SK-N-MC (cell line): ENCODE measurements at regions not wholly inside any gene's neighbourhood (a gene's known extent, or its start where the extent isn't known, plus 50 kb on each side); places are given as distances from the start of the nearest gene placed in this dataset.
A peak's percentile ranks its signal among the peaks of the same experiment; 100 is the strongest.
"Not testable (repeated sequence)": the region's sequence is repeated elsewhere in the genome, so short reads cannot be mapped to it uniquely, and the experiment has no call there.

Experiments used
- DNase-seq: peaks from one replicate; pipeline ENCODE4 v3.0.0-alpha.2; 2011; ENCODE audit warnings: low read depth, low spot score
- H3K27ac ChIP-seq: fragments of 200-600 bp; sonication (generic); 2 replicates; pipeline ENCODE4 v1.5.1; 2016; ENCODE audit warnings: mixed run types
- H3K36me3 ChIP-seq: fragments of 200-600 bp; sonication (generic); 2 replicates; pipeline ENCODE4 v1.6.1; 2017; ENCODE audit warnings: antibody characterized with exemption, low read length, mixed read lengths; ENCODE audit not compliant: insufficient read depth
- H3K4me3 ChIP-seq: fragments of 200-600 bp; sonication (generic); 2 replicates; pipeline ENCODE4 v1.5.1; 2016
- H3K9ac ChIP-seq: fragments of 200-600 bp; sonication (generic); 2 replicates; pipeline ENCODE4 v1.8.0; 2017; ENCODE audit warnings: mixed run types, mixed read lengths; ENCODE audit not compliant: insufficient read length
- H3K9me3 ChIP-seq: fragments of 200-600 bp; sonication (generic); 2 replicates; pipeline ENCODE4 v1.6.1; 2017; ENCODE audit warnings: low read depth, mild to moderate bottlenecking, antibody characterized with exemption, low read length, moderate library complexity, mixed read lengths
- EZH2 ChIP-seq: fragments of 200-600 bp; sonication (generic); IDR thresholded peaks from one replicate; pipeline ENCODE4 v1.6.1; 2017; ENCODE audit warnings: antibody characterized with exemption
- FOXP2 ChIP-seq: optimal IDR thresholded peaks from 2 replicates; pipeline ENCODE3; 2011; ENCODE audit warnings: mild to moderate bottlenecking, moderate library complexity; ENCODE audit not compliant: insufficient read depth; ENCODE audit errors: extremely low read length, control extremely low read depth
- POLR2AphosphoS5 ChIP-seq: IDR thresholded peaks from 2 replicates; pipeline ENCODE4 v1.6.1; 2012; ENCODE audit warnings: mild to moderate bottlenecking, low read depth, low read length, borderline replicate concordance

DNA sequence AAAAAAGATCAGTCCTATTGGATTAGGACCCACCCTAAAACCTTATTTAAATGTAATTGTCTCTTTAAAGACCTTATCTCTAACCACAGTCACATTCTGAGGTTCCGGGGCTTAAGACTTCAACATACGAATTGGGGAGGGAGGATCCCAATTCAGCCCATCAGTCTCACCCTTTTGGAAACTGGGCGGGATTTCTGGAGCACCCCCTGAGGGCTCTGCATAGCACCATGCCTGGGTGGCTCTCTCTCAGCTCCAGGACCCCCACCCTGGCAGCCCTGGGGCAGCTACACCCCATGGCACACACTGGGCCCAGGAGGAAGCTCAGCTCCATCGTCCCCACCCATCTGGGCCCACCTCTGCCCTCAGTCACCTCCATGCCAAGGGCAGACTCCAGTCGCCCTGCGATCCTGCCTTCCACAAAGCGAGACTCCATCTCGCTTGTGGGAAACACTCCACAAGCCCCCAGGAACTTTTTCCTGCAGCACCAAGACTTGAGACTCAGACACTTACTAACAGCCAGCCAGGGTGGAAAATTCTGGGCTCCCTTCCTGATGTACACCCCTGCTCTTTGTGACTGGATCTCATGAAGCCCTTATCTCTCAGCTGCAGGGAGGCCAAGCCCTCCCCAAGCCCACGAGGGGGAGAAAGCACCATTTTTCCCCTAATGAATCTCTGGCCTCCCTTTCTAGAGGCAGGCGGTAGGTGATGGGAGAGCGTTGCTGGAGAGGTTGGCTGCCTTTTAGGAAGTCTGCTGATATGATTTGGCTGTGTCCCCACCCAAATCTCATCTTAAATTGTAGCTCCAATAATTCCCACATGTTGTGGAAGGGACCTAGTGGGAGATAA, 90.8 kb upstream of the KDM7A start:
- Histone ChIP-seq H3K36me3 (no peaks in the 10 kb centered on the region), H3K27ac (no peak overlapping the region), H3K9ac (no peak overlapping the region), H3K4me3 (no peak overlapping the region), H3K9me3 (no peaks in the 10 kb centered on the region)
- peak; percentile 18 for DNase-seq
- no peak for TF ChIP-seq POLR2AphosphoS5
- TF ChIP-seq EZH2: no peak
- TF ChIP-seq FOXP2: no peak

DNA sequence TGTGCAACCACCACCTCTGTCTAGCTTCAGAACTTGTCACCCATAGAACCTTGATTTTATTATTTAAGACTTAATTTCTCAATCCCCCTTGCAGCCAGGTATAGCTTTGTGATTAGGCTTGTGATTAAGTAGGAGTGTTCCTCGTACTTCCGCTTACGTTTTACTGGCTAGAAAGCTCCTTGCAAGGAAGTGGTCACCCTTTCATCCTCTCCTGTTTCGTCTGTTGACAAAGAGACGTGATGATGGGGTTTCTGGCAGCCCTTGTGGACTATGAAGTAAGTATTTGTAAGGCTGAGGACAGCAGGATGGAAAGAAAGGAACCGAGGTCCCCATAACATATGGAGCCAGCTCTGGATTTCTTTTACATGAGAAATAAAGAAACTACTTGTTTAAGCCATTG, 86.5 kb upstream of the KDM7A start:
- DNase-seq: no peak
- TF ChIP-seq POLR2AphosphoS5: no peak
- no peak for TF ChIP-seq FOXP2
- no peak for TF ChIP-seq EZH2
- Histone ChIP-seq H3K36me3 (no peaks in the 10 kb centered on the region), H3K27ac (no peak overlapping the region), H3K9ac (no peak overlapping the region), H3K9me3 (no peaks in the 10 kb centered on the region), H3K4me3 (no peak overlapping the region)

DNA sequence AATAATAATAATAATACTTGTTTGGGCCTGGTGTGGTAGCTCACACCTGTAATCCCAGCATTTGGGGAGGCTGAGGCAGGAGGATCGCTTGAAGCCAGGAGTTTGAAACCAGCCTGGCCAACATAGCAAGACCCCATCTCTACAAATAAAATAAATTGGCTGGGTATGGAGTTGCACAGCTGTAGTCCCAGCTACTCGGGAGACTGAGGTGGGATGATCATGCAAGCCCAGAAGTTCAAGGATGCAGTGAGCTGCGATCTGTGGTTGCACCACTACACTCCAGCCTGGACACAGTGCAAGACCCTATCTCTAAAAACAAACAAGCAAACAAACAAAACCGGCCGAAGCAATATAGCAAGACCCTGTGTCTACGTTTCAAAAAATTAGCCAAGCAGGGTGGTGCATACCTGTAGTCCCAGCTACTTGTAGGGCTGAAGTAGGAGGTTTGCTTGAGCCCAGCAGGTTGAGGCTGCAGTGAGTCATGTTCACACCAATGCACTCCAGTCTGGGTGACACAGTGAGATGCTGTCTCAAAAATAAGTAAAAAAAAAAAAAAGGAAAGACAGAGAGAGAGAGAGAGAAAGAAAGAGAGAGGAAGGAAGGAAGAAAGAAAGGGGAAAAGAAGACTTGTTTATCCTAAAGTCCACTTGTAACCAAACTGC, 85.6 kb upstream of the KDM7A start:
- H3K4me3 ChIP-seq: no peak overlapping the region
- H3K27ac ChIP-seq: no peak overlapping the region
- no peak overlapping the region for H3K9ac ChIP-seq
- no peaks in the 10 kb centered on the region for H3K9me3 ChIP-seq
- no peak for TF ChIP-seq POLR2AphosphoS5
- no peak for TF ChIP-seq EZH2
- TF ChIP-seq FOXP2: no peak
- no peaks in the 10 kb centered on the region for H3K36me3 ChIP-seq
- no peak for DNase-seq

DNA sequence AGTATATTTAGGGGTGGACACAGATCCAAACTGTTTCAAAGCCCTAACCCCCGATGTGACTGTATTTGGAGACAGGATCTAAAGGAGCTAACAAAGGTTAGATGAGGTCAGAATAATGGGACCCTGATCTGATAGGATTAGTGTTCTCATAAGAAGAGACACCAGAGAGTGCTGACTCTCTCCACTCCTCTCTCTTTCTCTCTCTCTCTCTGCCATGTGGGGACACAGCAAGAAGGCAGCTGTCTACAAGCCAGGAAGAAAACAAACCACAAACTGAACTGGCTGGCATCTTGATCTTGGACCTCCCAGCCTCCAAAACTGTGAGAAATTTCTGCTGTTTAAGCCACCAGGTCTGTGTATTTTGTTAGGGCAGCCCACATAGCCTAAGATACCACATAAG, 84.7 kb upstream of the KDM7A start:
- Histone ChIP-seq H3K4me3 (no peak overlapping the region), H3K9ac (no peak overlapping the region), H3K9me3 (no peaks in the 10 kb centered on the region), H3K27ac (no peak overlapping the region), H3K36me3 (no peaks in the 10 kb centered on the region)
- DNase-seq: no peak
- TF ChIP-seq FOXP2: no peak
- no peak for TF ChIP-seq POLR2AphosphoS5

DNA sequence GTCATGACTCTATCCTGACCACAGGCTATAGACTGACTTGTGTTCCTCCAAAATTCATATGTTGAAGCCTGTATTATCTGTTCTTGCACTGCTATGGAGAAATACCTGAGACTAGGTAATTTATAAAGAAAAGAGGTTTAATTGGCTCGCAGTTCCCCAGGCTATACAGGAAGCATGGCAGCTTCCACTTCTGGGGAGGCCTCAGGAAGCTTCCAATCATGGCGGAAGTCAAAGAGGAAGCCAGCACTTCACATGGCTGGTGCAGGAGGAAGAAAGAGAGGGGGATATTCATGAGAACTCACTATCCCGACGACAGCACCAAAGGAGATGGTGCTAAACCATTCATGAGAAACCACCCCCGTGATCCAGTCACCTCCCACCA, 84.3 kb upstream of the KDM7A start:
- Histone ChIP-seq H3K36me3 (no peaks in the 10 kb centered on the region), H3K27ac (no peak overlapping the region), H3K4me3 (no peak overlapping the region), H3K9me3 (no peaks in the 10 kb centered on the region), H3K9ac (no peak overlapping the region)
- DNase-seq: no peak
- TF ChIP-seq FOXP2 (no peak), POLR2AphosphoS5 (no peak), EZH2 (no peak)

DNA sequence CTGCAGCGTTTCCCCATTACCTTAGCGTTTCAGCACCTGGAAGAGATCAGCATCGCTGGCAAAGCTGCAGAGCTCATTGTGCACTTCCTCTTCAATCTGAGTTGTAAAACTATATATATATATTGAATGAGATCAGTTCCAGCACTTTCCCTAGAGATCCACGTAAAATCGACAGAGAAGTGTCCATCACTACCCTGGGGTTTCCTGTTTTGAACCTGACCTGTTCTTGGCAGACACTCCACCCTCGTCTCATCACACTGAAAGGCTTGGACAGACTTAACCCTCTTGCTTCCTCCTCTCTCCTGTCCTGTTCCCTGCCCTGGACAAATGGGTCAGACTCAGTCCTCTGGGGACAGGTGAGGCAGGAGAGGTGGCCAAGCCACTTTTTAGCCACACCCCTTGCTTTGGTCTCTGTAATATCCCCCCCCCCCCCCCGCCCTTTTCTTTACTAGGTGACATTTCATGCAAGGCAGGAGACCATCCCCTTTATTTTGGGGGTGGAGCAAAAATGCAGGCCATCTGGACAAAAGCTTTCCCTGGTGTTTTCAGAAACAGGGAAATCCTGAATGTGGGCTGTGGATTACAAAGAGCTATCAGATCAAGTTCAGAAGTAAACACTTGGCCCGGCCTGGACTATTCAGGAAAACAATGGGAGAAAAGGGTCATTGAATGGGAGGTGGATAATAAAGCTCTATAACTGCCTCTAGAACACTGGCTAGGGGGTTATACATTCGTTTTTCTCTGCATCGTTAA, 83.7 kb upstream of the KDM7A start:
- H3K27ac ChIP-seq: no peak overlapping the region
- no peak overlapping the region for H3K4me3 ChIP-seq
- no peaks in the 10 kb centered on the region for H3K36me3 ChIP-seq
- no peak for DNase-seq
- no peaks in the 10 kb centered on the region for H3K9me3 ChIP-seq
- H3K9ac ChIP-seq: no peak overlapping the region
- TF ChIP-seq POLR2AphosphoS5: no peak
- TF ChIP-seq FOXP2: no peak
- no peak for TF ChIP-seq EZH2

DNA sequence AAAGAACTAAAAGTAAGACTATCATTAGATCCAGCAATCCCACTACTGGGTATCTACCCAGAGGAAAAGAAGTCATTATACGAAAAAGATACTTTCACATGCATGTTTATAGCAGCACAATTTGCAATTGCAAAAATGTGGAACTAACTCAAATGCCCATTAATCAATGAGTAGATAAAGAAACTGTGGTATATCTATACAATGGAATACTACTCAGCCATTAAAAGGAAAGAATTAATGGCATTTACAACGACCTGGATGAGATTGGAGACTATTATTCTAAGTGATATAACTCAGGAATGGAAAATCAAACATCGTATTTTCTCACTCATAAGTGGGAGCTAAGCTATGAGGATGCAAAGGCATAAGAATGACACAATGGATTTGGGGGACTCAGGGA, 80.5 kb upstream of the KDM7A start:
- H3K9ac ChIP-seq, H3K36me3 ChIP-seq, DNase-seq, H3K27ac ChIP-seq, H3K4me3 ChIP-seq, H3K9me3 ChIP-seq: not testable (repeated sequence)

DNA sequence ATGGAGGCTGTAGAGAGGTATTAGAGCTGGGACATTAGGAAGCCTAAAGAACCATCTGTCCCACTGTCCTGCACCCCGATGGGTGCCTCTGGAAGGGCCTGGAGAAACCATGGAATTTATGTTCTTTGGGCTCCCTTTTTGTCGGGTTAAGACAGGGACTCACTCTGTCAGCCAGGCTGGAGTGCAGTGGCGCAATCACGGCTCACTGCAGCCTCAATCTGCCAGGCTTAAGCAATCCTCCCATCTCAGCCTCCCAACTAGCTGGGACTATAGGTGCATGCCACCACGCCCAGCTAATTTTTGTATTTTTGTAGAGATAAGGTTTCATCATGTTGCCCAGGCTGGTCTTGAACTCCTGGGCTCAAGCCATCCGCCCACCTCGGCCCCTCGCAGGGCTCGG, 78.2 kb upstream of the KDM7A start:
- not testable (repeated sequence) for H3K9ac ChIP-seq, H3K27ac ChIP-seq, H3K9me3 ChIP-seq, H3K36me3 ChIP-seq, H3K4me3 ChIP-seq, DNase-seq
